Fibroblast of lung (primary cell): ENCODE measurements at regions not wholly inside any gene's neighbourhood (a gene's known extent, or its start where the extent isn't known, plus 50 kb on each side); places are given as distances from the start of the nearest gene placed in this dataset.
"Not testable (repeated sequence)": the region's sequence is repeated elsewhere in the genome, so short reads cannot be mapped to it uniquely, and the experiment has no call there.

Source experiments
- DNase-seq, 2 donors: peaks; one replicate each; pipeline versions ENCODE4 v3.0.0 to v3.0.0-alpha.2; 2010; ENCODE audit warnings: low read depth in 2 of 2
- H2AFZ ChIP-seq: 2 replicates; pipeline ENCODE4 v1.5.1; 2012; ENCODE audit warnings: low read length, control low read depth, inconsistent platforms
- H3K27ac ChIP-seq: 2 replicates; pipeline ENCODE4 v1.5.1; 2011; ENCODE audit warnings: low read length, control low read depth; ENCODE audit not compliant: insufficient read depth
- H3K27me3 ChIP-seq: 2 replicates; pipeline ENCODE4 v1.5.1; 2011; ENCODE audit warnings: mild to moderate bottlenecking, low read length; ENCODE audit not compliant: control insufficient read depth, insufficient read depth
- H3K36me3 ChIP-seq: 2 replicates; pipeline ENCODE4 v1.5.1; 2011; ENCODE audit warnings: low read length; ENCODE audit not compliant: control insufficient read depth, insufficient read depth
- H3K4me1 ChIP-seq: 2 replicates; pipeline ENCODE4 v1.5.1; 2011; ENCODE audit warnings: low read length; ENCODE audit not compliant: control insufficient read depth, insufficient read depth; ENCODE audit errors: extremely low read depth
- H3K4me2 ChIP-seq: 2 replicates; pipeline ENCODE4 v1.5.1; 2011; ENCODE audit warnings: low read length, control low read depth; ENCODE audit not compliant: insufficient read depth; ENCODE audit errors: extremely low read depth
- H3K4me3 ChIP-seq, 4 experiments: fragments of 200-600 bp in 1 of 4; sonication (generic) in 1 of 4; replicated peaks in 1 of 4; 2 replicates each; pipeline ENCODE4 v1.5.1; 2011 to 2016; ENCODE audit warnings: low read length in 4 of 4, low read depth in 3 of 4, mild to moderate bottlenecking in 3 of 4, control low read depth in 2 of 4, inconsistent platforms in 1 of 4, mixed read lengths in 1 of 4; ENCODE audit not compliant: insufficient read depth in 1 of 4; ENCODE audit errors: control extremely low read depth in 1 of 4
- H3K79me2 ChIP-seq: 2 replicates; pipeline ENCODE4 v1.5.1; 2012; ENCODE audit warnings: mild to moderate bottlenecking, low read length, inconsistent platforms; ENCODE audit not compliant: control insufficient read depth, insufficient read depth
- H3K9ac ChIP-seq: 2 replicates; pipeline ENCODE4 v1.5.1; 2011; ENCODE audit warnings: mild to moderate bottlenecking, low read length, control low read depth; ENCODE audit not compliant: insufficient read depth
- H3K9me3 ChIP-seq: 2 replicates; pipeline ENCODE4 v1.5.1; 2012; ENCODE audit warnings: low read depth, low read length; ENCODE audit not compliant: control insufficient read depth, insufficient read depth
- H4K20me1 ChIP-seq: 2 replicates; pipeline ENCODE4 v1.5.1; 2011; ENCODE audit warnings: low read length; ENCODE audit not compliant: control insufficient read depth, insufficient read depth; ENCODE audit errors: extremely low read depth
- CTCF ChIP-seq, 2 donors: IDR thresholded peaks in 1 of 2; conservative IDR thresholded peaks in 1 of 2; 1 replicate in 1 of 2; 2 replicates in 1 of 2; pipeline ENCODE4 v1.5.1; 2011 to 2012; ENCODE audit warnings: low read length in 2 of 2, control low read depth in 1 of 2, inconsistent platforms in 1 of 2, low read depth in 1 of 2, mild to moderate bottlenecking in 1 of 2
- EZH2 ChIP-seq: IDR thresholded peaks from 2 replicates; pipeline ENCODE4 v1.5.1; 2012; ENCODE audit warnings: low read length, control low read depth, mild to moderate bottlenecking; ENCODE audit errors: missing control alignments

- H2AFZ ChIP-seq, H3K36me3 ChIP-seq, H3K4me2 ChIP-seq, H3K9me3 ChIP-seq, H3K79me2 ChIP-seq, DNase-seq, H3K4me3 ChIP-seq, H3K4me1 ChIP-seq, H4K20me1 ChIP-seq, H3K9ac ChIP-seq, H3K27ac ChIP-seq, H3K27me3 ChIP-seq: not testable (repeated sequence)
Observed at GRCh38 chr16:88169831-88170165, 213.0 kb upstream of the ZNF469 start.

DNA sequence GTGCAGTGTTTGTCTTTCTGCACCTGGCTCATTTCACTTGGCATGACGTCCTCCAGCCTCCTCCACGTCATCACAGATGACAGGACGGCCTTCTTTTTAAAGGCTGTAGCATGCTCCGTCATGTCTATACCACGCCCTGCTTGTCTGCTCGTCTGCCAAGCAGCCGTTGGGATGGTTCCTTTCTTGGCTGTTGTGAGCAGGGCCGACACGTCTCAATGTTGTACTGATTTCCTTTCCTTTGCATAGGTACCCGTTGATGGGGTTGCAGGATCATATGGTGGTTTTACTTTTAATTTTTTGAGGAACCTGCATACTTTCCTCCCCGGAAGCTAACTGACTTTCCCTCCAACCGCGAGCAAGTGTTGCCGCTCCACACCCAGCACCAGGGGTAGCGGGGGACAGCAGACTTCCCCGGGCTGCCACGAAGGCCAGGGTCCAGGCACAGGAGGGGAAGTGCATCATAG lies 212.2 kb upstream of the ZNF469 start:
- no peaks in the 10 kb centered on the region for H3K9me3 ChIP-seq
- H3K4me3 ChIP-seq, result no peak overlapping the region
- no peaks in the 10 kb centered on the region for H4K20me1 ChIP-seq
- H3K27me3 ChIP-seq, result no peaks in the 10 kb centered on the region
- no peak overlapping the region for H3K4me2 ChIP-seq
- H2AFZ ChIP-seq, result no peak overlapping the region
- no peaks in the 10 kb centered on the region for H3K36me3 ChIP-seq
- H3K79me2 ChIP-seq, result no peaks in the 10 kb centered on the region
- H3K27ac ChIP-seq, result no peak overlapping the region
- no peaks in the 10 kb centered on the region for H3K4me1 ChIP-seq
- no peak for DNase-seq
- no peak overlapping the region for H3K9ac ChIP-seq
- TF ChIP-seq CTCF (conservative IDR thresholded peaks at IDR 0.05 in 1 of 2, IDR thresholded peaks at IDR 0.05 in 1 of 2; ENCODE audit: low read depth in 1 of 2, low read length in 2 of 2) (no peak), EZH2 (no peak)

DNA sequence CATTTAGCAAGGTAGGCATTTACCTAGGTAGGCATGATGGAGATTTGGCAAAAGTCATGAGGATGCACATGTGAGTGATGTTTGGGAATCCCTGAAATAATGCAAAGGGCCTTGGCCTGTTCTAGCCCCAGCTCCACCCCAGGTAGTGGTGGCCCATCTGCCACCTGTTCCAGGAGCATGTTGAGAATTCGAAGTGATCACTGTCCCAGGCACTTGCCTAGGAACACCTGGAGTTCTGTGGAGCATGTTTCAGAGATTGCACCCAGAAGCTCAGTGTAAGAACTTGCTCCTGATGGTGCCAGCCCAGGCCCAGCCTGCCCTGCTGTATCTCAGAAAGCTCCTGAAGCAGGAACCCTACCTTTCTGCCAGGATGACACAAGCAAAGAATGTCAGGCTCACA lies 211.6 kb upstream of the ZNF469 start:
- DNase-seq, H3K4me3 ChIP-seq, H3K36me3 ChIP-seq, H3K4me2 ChIP-seq, H3K4me1 ChIP-seq, H3K9me3 ChIP-seq, H3K79me2 ChIP-seq, H3K27me3 ChIP-seq, H2AFZ ChIP-seq, H3K27ac ChIP-seq, H3K9ac ChIP-seq, H4K20me1 ChIP-seq: not testable (repeated sequence)

- H3K79me2 ChIP-seq, H3K27me3 ChIP-seq, H3K9ac ChIP-seq, H3K27ac ChIP-seq, H3K4me1 ChIP-seq, H2AFZ ChIP-seq, H4K20me1 ChIP-seq, H3K4me2 ChIP-seq, DNase-seq, H3K36me3 ChIP-seq, H3K4me3 ChIP-seq, H3K9me3 ChIP-seq: not testable (repeated sequence)
Observed at GRCh38 chr16:88176184-88176583, 206.6 kb upstream of the ZNF469 start.

DNA sequence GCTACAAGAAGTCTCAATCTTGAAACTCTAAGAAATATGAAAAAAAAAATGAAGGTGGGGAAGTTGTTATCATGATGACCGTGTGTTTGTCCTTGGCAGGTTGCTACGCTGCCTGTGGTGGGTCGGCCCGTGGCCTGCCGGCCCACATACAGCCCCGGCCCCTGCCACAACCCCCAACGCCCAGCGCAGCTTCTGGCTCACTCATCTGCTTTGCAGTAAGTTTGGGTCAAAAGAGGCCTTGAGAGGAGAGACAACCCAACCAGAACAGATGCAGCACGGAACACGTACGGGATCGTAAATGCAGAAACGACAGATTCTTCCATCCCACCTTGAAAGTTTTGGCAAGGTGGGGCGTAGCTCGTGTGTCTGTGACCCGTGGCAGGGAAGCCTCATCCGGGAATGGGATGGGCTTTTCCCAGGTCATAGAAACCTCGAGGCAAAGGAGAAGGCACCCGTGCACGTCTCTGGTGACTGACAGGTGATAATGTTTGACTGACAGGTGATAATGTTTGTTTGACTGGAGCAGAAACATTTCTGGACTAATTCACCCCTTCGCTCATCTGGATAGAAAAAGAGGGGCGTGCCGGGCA lies 206.1 kb upstream of the ZNF469 start:
- H4K20me1 ChIP-seq, H3K4me3 ChIP-seq, H3K9ac ChIP-seq, H3K9me3 ChIP-seq, DNase-seq, H3K79me2 ChIP-seq, H3K27me3 ChIP-seq, H2AFZ ChIP-seq, H3K4me2 ChIP-seq, H3K27ac ChIP-seq, H3K36me3 ChIP-seq, H3K4me1 ChIP-seq: not testable (repeated sequence)

GRCh38 chr16:88178251-88178650 lies 204.5 kb upstream of the ZNF469 start:
- not testable (repeated sequence) for H3K79me2 ChIP-seq, H3K9ac ChIP-seq, H3K27me3 ChIP-seq, H2AFZ ChIP-seq, H3K9me3 ChIP-seq, H3K4me2 ChIP-seq, DNase-seq, H3K4me1 ChIP-seq, H3K4me3 ChIP-seq, H4K20me1 ChIP-seq, H3K36me3 ChIP-seq, H3K27ac ChIP-seq
